WTC11 (cell line): ENCODE measurements at regions not wholly inside any gene's neighbourhood (a gene's known extent, or its start where the extent isn't known, plus 50 kb on each side); places are given as distances from the start of the nearest gene placed in this dataset.

ENCODE experiments used
- ATF3 ChIP-seq: sonication (generic); formaldehyde crosslinking; conservative IDR thresholded peaks from 2 replicates; pipeline ENCODE4 v1.8.1; 2022; ENCODE audit warnings: mild to moderate bottlenecking, missing genetic modification reagents
- CTCF ChIP-seq: fragments of 200-600 bp; IDR thresholded peaks from 2 replicates; pipeline ENCODE4 v1.8.0; 2022; ENCODE audit warnings: antibody characterized with exemption
- ELF4 ChIP-seq: sonication (generic); formaldehyde crosslinking; IDR thresholded peaks from 2 replicates; pipeline ENCODE4 v1.8.1; 2022; ENCODE audit warnings: low read depth, mild to moderate bottlenecking, moderate library complexity, missing genetic modification reagents
- JUN ChIP-seq: sonication (generic); formaldehyde crosslinking; IDR thresholded peaks from 2 replicates; pipeline ENCODE4 v1.8.0; 2023; ENCODE audit warnings: mild to moderate bottlenecking, missing genetic modification reagents
- MAX ChIP-seq: sonication (generic); formaldehyde crosslinking; IDR thresholded peaks from 2 replicates; pipeline ENCODE4 v1.8.0; 2022; ENCODE audit warnings: mild to moderate bottlenecking, missing genetic modification reagents
- USF2 ChIP-seq: sonication (generic); formaldehyde crosslinking; IDR thresholded peaks from 2 replicates; pipeline ENCODE4 v1.8.1; 2023; ENCODE audit warnings: mild to moderate bottlenecking, missing genetic modification reagents, moderate library complexity
- ZNF425 ChIP-seq: fragments of 250-450 bp; sonication (Bioruptor Pico); conservative IDR thresholded peaks from 2 replicates; pipeline ENCODE4 v1.9.0; 2021; ENCODE audit warnings: mild to moderate bottlenecking

- TF ChIP-seq CTCF (no peak), USF2 (no peak), JUN (CRISPR knock-in tag) (no peak), ELF4 (CRISPR knock-in tag) (no peak), ZNF425 (CRISPR knock-in tag) (no peak), ATF3 (CRISPR knock-in tag) (no peak), MAX (CRISPR knock-in tag) (no peak)
These were observed 350.9 kb downstream of the OLFM3 start for GRCh38 chr1:101645810-101646209.
